ENCODE measurements at regions not wholly inside any gene's neighbourhood (a gene's known extent, or its start where the extent isn't known, plus 50 kb on each side); places are given as distances from the start of the nearest gene placed in this dataset.
A peak's percentile ranks its signal among the peaks of the same experiment; 100 is the strongest.

GRCh38 chr11:70018816-70019215 lies 59.3 kb upstream of the ANO1 start:
- Mint-ChIP-seq H3K27ac (peak overlapping the region in 1 of 3 experiments; percentile 21; a peak in 1 of 7 replicates), H3K27me3 (ENCODE audit: low read depth) (peaks cover 25% of the 10 kb centered on the region), H3K4me1 (peaks cover 0 to 4% of the 10 kb centered on the region in 2 experiments; a peak in 1 of 4 replicates), H3K9me3 (no peaks in the 10 kb centered on the region), H3K36me3 (ENCODE audit: insufficient read depth in 1 of 3, low read depth in 3 of 3) (no peaks in the 10 kb centered on the region), H3K4me3 (no peak overlapping the region)
- Histone ChIP-seq H3K14ac (ENCODE audit: insufficient read depth, low read length) (no peak overlapping the region), H4K20me1 (ENCODE audit: control insufficient read depth, insufficient read depth, insufficient read length) (no peaks in the 10 kb centered on the region), H3K18ac (ENCODE audit: insufficient read length, low read depth, low read length) (no peak overlapping the region), H3K23ac (ENCODE audit: insufficient read length, low read depth, low read length) (no peak overlapping the region), H3K79me2 (ENCODE audit: insufficient read depth, low read length) (no peaks in the 10 kb centered on the region), H2BK12ac (ENCODE audit: insufficient read length, low read depth, low read length) (no peak overlapping the region), H3K4me1 (ENCODE audit: insufficient read depth, low read length) (no peaks in the 10 kb centered on the region), H3K56ac (ENCODE audit: insufficient read length, low read depth, low read length) (no peak overlapping the region), H3K4ac (ENCODE audit: low read depth, low read length) (no peak overlapping the region), H3K9me3 (ENCODE audit: control insufficient read depth, low read depth, low read length) (no peaks in the 10 kb centered on the region), H3K79me1 (ENCODE audit: insufficient read depth, low read depth, low read length, poor library complexity, severe bottlenecking) (no peaks in the 10 kb centered on the region), H4K8ac (replicated peaks; ENCODE audit: insufficient read length, low read depth, low read length) (no peak overlapping the region), H2BK5ac (ENCODE audit: insufficient read length, low read length) (no peak overlapping the region), H3T11ph (ENCODE audit: low read length) (no peak overlapping the region), H3K9ac (ENCODE audit: extremely low read depth, insufficient read length, low read length) (no peak overlapping the region), H3K27ac (ENCODE audit: insufficient read length, low read depth, low read length) (no peak overlapping the region), H3K4me2 (ENCODE audit: insufficient read depth, insufficient read length, low read length) (no peak overlapping the region), H2BK15ac (ENCODE audit: low read depth, low read length) (no peak overlapping the region), H2BK120ac (ENCODE audit: low read depth, low read length, poor library complexity, severe bottlenecking) (no peak overlapping the region), H2AFZ (ENCODE audit: low read length) (no peak overlapping the region), H4K5ac (ENCODE audit: insufficient read length, low read depth, low read length) (no peak overlapping the region), H2BK20ac (ENCODE audit: low read depth, low read length, poor library complexity, severe bottlenecking) (no peak overlapping the region), H4K91ac (ENCODE audit: insufficient read length, low read depth, low read length) (no peak overlapping the region), H3K27me3 (ENCODE audit: insufficient read depth, low read length) (no peaks in the 10 kb centered on the region), H2AK5ac (ENCODE audit: insufficient read length, low read length) (no peak overlapping the region), H3K23me2 (ENCODE audit: insufficient read length, low read depth, low read length, poor library complexity, severe bottlenecking) (no peaks in the 10 kb centered on the region)
- no CpG with 5 or more reads among the region's 6 CpGs for WGBS (ENCODE audit: extremely low coverage, insufficient read length, low lambda C conversion rate)
- DNase-seq = no peak
- TF ChIP-seq CTCF (conservative IDR thresholded peaks at IDR 0.05) = no peak
